Midbrain (tissue), 1 donor: ENCODE measurements at regions not wholly inside any gene's neighbourhood (a gene's known extent, or its start where the extent isn't known, plus 50 kb on each side); places are given as distances from the start of the nearest gene placed in this dataset.

Experiments used
- DNase-seq: peaks from one replicate; lab custom pipeline; 2025; lab: John Stamatoyannopoulos, UW

GRCh38 chr15:95557226-95558046 lies 773.1 kb upstream of the NR2F2 start:
- DNase-seq = no peak

GRCh38 chr15:95558131-95558530 lies 772.4 kb upstream of the NR2F2 start:
- DNase-seq = no peak

GRCh38 chr15:95558916-95559315 lies 771.6 kb upstream of the NR2F2 start:
- DNase-seq = no peak

- DNase-seq = no peak
These were observed 770.6 kb upstream of the NR2F2 start for GRCh38 chr15:95559875-95560394.

GRCh38 chr15:95561463-95561862 lies 769.0 kb upstream of the NR2F2 start:
- no peak for DNase-seq

- no peak for DNase-seq
These were observed 766.9 kb upstream of the NR2F2 start for GRCh38 chr15:95563634-95564033.

- DNase-seq = no peak
These were observed 765.4 kb upstream of the NR2F2 start for GRCh38 chr15:95565016-95565600.

- DNase-seq = no peak
These were observed 764.8 kb upstream of the NR2F2 start for GRCh38 chr15:95565690-95566089.

GRCh38 chr15:95567686-95568085 lies 762.8 kb upstream of the NR2F2 start:
- DNase-seq = no peak

- no peak for DNase-seq
These were observed 756.4 kb upstream of the NR2F2 start for GRCh38 chr15:95574053-95574452.

GRCh38 chr15:95577927-95578326 lies 752.6 kb upstream of the NR2F2 start:
- DNase-seq = no peak

- DNase-seq = no peak
These were observed 750.4 kb upstream of the NR2F2 start for GRCh38 chr15:95580121-95580520.

GRCh38 chr15:95581595-95581994 lies 748.9 kb upstream of the NR2F2 start:
- no peak for DNase-seq

GRCh38 chr15:95584088-95584487 lies 746.4 kb upstream of the NR2F2 start:
- no peak for DNase-seq

- no peak for DNase-seq
These were observed 742.4 kb upstream of the NR2F2 start for GRCh38 chr15:95588056-95588455.

GRCh38 chr15:95590533-95591044 lies 739.9 kb upstream of the NR2F2 start:
- no peak for DNase-seq

- DNase-seq = no peak
These were observed 739.2 kb upstream of the NR2F2 start for GRCh38 chr15:95591270-95591669.

- no peak for DNase-seq
These were observed 738.6 kb upstream of the NR2F2 start for GRCh38 chr15:95591886-95592285.

GRCh38 chr15:95594496-95594895 lies 736.0 kb upstream of the NR2F2 start:
- DNase-seq = no peak

GRCh38 chr15:95595759-95596158 lies 734.7 kb upstream of the NR2F2 start:
- DNase-seq = no peak

- DNase-seq = no peak
These were observed 734.0 kb upstream of the NR2F2 start for GRCh38 chr15:95596496-95596895.

GRCh38 chr15:95598251-95598855 lies 732.1 kb upstream of the NR2F2 start:
- DNase-seq = no peak

GRCh38 chr15:95600367-95600766 lies 730.1 kb upstream of the NR2F2 start:
- DNase-seq = no peak
